ENCODE measurements at regions not wholly inside any gene's neighbourhood (a gene's known extent, or its start where the extent isn't known, plus 50 kb on each side); places are given as distances from the start of the nearest gene placed in this dataset.
A peak's percentile ranks its signal among the peaks of the same experiment; 100 is the strongest.
"Not testable (repeated sequence)": the region's sequence is repeated elsewhere in the genome, so short reads cannot be mapped to it uniquely, and the experiment has no call there.

- DNase-seq (ENCODE audit: low spot score): no peak
Observed at GRCh38 chr2:226333388-226333787, 466.2 kb downstream of the IRS1 start.

- no peak for DNase-seq (ENCODE audit: low spot score)
Observed at GRCh38 chr2:226330206-226330605, 469.4 kb downstream of the IRS1 start.

DNA sequence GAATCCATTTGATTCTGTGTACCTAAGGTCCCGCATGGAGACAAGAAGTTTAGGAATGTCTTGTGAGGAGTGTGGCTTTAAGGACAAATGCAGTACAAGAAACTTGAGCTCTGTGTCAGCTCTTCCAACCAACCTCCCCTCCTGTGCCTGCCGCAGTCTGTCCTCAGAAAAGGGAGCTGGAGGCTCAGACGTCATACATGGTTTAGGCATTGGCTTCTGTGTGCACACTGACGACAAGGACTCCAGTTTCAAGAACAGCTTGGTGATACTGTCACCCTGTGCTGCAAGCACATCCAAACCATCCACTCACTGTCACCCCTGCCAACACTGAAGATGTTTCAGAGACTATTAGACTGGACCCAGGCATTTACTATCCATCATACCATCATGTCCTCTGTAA lies 470.4 kb downstream of the IRS1 start:
- DNase-seq (ENCODE audit: low spot score): no peak

- no peak for DNase-seq (ENCODE audit: low spot score)
Observed at GRCh38 chr2:226327830-226328229, 471.8 kb downstream of the IRS1 start.

DNA sequence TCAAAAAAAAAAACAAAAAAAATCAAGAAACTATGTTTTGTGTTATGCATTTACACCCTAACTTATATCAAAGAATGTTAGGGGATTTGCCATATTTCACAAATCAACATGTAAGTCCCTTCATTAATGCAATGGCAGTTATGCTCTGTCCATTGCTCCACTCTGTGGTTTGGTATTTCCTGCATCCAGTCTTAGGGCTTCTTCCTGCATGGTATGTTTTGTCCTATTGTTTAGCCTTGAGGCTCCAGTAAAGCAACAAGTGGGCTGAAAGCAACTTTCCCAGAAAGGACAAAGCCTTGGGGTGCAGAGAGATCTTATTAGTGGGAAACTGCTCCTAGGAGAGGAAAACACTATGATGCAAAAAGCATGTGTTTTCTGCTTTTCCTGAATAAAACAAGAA lies 474.1 kb downstream of the IRS1 start:
- DNase-seq (ENCODE audit: low spot score): no peak

DNA sequence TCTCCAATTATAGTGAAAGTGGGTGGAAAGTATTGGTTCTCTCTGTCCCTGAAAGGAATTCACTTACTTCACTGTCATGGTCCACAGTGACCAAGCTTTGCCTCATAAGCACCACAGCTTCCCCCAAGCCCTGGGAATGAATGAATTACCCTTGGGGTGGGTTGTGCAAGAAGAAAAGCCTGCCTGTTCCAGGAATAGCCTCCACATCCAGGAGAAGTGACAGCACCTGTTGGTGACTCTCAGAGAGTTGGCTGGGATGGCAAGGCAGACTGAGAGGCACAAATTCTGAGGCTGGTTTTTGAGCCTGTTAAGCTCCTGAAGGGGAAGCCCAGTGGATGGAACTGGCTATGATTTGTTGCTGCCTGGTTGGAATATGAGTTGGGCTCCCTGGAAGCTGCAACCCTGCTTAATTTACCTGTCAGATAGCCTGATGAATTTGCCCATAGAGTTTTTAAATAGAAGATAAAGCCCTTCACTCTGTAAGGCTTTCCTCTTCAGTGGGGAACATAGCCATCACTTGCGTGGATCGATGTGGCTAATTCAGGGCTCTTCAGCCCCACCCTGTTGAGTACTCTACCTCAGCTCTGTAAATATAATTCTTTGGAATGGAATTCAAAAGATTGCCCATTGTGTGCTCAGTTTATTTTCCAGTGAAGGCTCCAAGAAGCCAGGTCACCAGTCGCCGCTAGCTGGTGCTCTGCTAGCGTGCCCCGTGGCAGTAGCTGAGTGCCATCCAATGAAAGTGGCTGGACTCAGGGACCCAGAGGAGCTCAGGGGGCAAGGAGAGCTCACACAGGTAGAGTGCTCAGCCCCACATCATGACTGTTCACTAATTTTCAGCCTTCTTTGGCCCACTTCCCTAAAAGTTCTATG lies 479.3 kb downstream of the IRS1 start:
- DNase-seq (ENCODE audit: low spot score): no peak

- no peak for DNase-seq (ENCODE audit: low spot score)
Observed at GRCh38 chr2:226317970-226318369, 481.6 kb downstream of the IRS1 start.

DNA sequence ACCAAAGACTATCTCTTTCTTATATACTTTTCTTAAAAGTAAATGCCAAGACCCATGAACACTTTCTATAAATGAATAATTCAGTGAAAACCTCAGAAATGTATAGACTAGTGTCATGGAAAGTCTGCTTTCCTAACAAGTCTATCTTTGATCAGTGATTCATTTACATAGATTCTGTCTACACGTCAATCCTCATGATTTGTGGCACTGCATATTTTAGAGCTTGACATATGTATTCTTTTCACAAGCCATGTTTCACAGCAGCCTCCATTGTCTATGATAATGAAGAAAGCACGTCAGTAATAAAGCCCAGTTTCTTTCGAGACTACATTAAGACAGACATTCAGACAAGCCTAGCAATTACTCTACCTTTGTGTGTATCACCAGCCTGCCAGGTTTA lies 486.6 kb downstream of the IRS1 start:
- DNase-seq (ENCODE audit: low spot score): no peak

DNA sequence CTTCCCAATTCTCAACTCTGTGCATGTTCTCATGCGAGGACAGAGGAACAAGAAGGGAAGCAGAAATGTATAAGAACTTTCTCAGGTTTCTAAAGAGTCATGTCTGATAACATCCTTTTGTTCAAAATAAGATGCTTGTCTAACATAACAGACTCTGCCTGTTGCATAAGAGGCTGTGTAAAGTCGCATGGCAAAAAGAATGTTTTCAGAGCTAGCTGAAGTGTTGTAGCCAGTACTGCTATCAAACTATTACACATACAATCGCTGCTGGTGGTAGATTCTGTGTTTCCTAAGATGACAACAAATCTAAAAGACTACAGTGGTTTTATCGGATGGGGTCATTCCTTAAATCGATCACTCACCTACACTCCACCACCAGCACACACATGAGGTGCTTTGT lies 487.5 kb downstream of the IRS1 start:
- DNase-seq (ENCODE audit: low spot score): no peak

GRCh38 chr2:226310146-226310545 lies 489.5 kb downstream of the IRS1 start:
- DNase-seq (ENCODE audit: low spot score): no peak

DNA sequence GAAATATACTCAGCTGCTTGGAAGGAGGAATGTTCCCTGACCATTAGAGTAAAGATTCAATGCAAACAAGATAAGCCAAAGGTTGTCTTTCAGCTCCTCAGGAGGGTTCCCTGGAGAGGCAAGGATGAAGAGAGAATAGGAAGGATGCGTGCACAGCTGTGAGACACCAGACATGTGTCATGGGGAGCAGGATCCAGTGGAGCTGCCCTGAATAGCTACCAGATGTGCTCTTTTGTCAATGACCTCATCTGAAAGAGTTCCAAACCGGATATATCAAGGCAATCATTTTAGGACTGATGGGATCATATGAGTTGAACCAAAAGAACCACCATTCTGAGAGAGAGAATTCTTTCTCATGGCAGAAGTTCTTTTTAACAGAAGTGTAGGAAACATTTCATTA lies 490.6 kb downstream of the IRS1 start:
- no peak for DNase-seq (ENCODE audit: low spot score)

DNA sequence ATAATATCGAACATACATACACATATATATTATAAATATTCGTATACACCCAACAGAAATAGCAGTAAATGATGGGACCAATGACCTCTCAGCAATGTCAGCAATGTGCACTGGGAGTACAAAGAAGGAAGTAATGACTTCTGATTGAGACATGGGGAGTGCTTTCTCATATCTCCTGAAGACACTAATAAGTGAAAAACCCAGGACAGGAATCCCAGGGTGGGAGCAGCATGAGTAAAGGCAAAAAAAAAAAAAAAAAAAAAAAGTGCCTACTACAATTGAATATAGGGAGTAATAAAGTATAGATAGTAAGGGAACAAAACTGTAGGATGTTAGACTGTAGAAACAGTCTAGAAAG lies 491.3 kb downstream of the IRS1 start:
- DNase-seq (ENCODE audit: low spot score): no peak

DNA sequence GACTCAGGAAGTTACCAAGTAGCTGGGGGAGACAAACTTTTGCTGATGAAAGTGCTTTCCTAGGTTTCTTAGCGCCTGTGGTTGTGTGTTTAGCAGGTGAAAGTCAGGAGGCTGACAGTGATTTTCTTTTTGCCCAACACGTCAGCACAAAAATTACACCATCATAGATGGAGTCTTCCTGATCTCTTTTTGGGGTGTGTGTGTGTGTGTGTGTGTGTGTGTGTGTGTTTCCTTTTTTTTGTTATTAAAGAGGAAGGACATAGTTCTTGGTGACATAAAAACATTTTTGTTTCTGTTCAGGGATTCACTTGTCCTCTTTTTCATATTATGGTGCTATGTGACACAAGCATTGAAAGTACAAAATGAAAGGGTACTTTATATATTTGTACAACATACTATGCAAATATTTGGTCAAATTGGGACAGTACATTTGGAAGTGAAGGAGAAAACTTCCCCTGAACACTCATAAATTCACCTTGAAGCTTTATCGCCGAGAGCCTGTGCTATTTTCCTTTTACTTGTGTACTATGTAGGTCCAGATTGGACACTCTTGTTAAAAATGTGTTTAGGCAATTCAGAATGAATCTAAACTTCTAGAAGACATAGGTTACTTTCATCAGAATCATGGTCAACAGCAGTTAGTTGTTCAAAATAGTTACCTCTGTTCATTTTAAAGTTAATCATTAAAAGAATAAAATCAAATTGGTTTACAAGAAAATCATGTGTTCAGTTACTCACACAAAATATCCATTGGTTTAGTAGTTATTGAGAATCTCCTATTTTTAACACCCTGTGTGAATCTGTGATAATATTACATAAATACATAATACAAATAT lies 491.9 kb downstream of the IRS1 start:
- DNase-seq (ENCODE audit: low spot score): no peak

GRCh38 chr2:226306969-226307368 lies 492.7 kb downstream of the IRS1 start:
- DNase-seq (ENCODE audit: low spot score): no peak

GRCh38 chr2:226304308-226304707 lies 495.3 kb downstream of the IRS1 start:
- DNase-seq (ENCODE audit: low spot score): peak; percentile 13

GRCh38 chr2:226303707-226304106 lies 495.9 kb downstream of the IRS1 start:
- no peak for DNase-seq (ENCODE audit: low spot score)

GRCh38 chr2:226300196-226300886 lies 499.3 kb downstream of the IRS1 start:
- DNase-seq (ENCODE audit: low spot score): no peak

GRCh38 chr2:226299771-226300170 lies 499.8 kb downstream of the IRS1 start:
- no peak for DNase-seq (ENCODE audit: low spot score)

GRCh38 chr2:226295681-226296080 lies 503.9 kb downstream of the IRS1 start:
- DNase-seq (ENCODE audit: low spot score): no peak

DNA sequence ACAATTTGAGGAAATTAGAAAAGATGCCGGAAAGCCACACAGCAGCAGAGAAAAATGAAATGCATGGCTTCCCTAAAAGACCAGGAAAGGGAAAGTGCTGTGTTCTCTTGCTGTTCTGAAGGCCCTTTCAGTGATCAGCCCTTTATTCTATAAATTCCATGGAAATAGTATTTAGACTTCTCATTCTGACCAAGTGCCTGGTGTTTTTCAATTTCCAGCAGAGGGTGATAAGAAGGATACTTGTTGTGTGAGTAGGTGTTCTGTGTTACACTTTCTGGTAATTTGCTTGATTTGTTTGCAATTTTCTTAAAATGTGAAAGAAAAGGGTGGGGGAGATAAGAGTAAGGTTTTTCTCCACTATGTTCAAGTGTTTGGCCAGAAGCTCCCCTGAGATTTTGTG lies 504.5 kb downstream of the IRS1 start:
- DNase-seq (ENCODE audit: low spot score): no peak

DNA sequence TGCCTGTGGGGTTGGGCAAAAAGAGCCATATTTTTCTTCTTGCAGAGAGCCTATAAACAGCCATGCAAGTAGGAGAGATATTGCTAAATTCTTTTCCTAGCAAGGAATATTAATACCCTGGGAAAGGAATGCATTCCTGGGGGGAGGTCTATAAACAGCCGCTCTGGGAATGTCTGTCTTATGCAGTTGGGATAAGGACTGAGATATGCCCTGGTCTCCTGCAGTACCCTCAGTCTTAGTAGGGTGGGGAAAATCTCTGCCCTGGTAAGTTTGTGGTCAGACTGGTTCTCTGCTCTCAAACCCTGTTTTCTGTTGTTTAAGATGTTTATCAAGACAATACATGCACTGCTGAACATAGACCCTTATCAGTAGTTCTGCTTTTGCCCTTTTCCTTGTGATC lies 508.3 kb downstream of the IRS1 start:
- DNase-seq (ENCODE audit: low spot score): not testable (repeated sequence)

DNA sequence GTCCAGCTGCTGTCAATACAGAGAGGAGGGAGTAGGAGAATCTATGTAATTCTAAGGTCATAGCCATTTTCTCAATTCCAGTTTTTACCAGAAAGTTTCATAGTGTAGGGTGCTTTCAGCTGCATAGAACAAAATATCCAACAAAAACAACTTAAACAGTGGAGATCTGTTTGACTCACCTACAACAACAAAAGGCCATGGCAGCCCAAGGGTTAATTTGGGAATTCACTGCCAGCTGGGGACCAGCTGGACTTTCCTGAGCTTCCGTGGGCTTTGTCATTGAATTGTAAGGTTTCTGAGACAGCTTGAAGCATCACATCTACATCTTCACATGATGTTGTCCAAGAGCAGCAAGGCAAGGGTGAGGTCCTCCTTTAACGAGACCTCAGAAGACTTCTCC lies 512.7 kb downstream of the IRS1 start:
- DNase-seq (ENCODE audit: low spot score): no peak

- DNase-seq (ENCODE audit: low spot score): no peak
Observed at GRCh38 chr2:226283796-226284195, 515.8 kb downstream of the IRS1 start.
